ENCODE measurements at regions not wholly inside any gene's neighbourhood (a gene's known extent, or its start where the extent isn't known, plus 50 kb on each side); places are given as distances from the start of the nearest gene placed in this dataset.

GRCh38 chr18:55663891-55664290 is 75.9 kb upstream of the TCF4 start:
- no peak for TF ChIP-seq CTCF (IDR thresholded peaks at IDR 0.05)
- no peak for TF ChIP-seq HMGXB4 (CRISPR knock-in tag; IDR thresholded peaks at IDR 0.05; ENCODE audit: borderline replicate concordance)
- TF ChIP-seq USF2 (IDR thresholded peaks at IDR 0.05) = no peak
- TF ChIP-seq RAD21 (conservative IDR thresholded peaks at IDR 0.05 in 1 of 2, IDR thresholded peaks at IDR 0.05 in 1 of 2) = no peak
